SH-SY5Y (cell line): ENCODE measurements at regions not wholly inside any gene's neighbourhood (a gene's known extent, or its start where the extent isn't known, plus 50 kb on each side); places are given as distances from the start of the nearest gene placed in this dataset.

Experiments used
- GATA2 ChIP-seq: IDR thresholded peaks from 2 replicates; pipeline ENCODE4 v1.6.1; 2011; ENCODE audit warnings: mild to moderate bottlenecking, low read depth, low read length
- GATA3 ChIP-seq: IDR thresholded peaks from 2 replicates; pipeline ENCODE4 v1.6.1; 2011; ENCODE audit warnings: low read depth, mild to moderate bottlenecking, low read length, moderate library complexity

- TF ChIP-seq GATA2, result no peak
- no peak for TF ChIP-seq GATA3
Observed at GRCh38 chr15:29919380-29919881, 97.2 kb upstream of the TJP1 start.
